Keratinocyte (primary cell): ENCODE measurements at regions not wholly inside any gene's neighbourhood (a gene's known extent, or its start where the extent isn't known, plus 50 kb on each side); places are given as distances from the start of the nearest gene placed in this dataset.

Source experiments
- DNase-seq: peaks from one replicate; pipeline ENCODE4 v3.0.0-alpha.2; 2011; ENCODE audit warnings: low read depth, missing footprints, low spot score
- FAIRE-seq: peaks from 2 replicates; lab custom pipeline; 2011; peaks lifted over from hg19 to GRCh38; lab: Jason Lieb, UNC
- H2AFZ ChIP-seq: 2 replicates; pipeline ENCODE4 v1.6.0; 2012; ENCODE audit warnings: low read length, control low read depth, inconsistent platforms; ENCODE audit not compliant: control insufficient read depth
- H3K27ac ChIP-seq: 2 replicates; pipeline ENCODE4 v1.5.1; 2011; ENCODE audit warnings: low read length; ENCODE audit not compliant: control insufficient read depth, insufficient read depth
- H3K27me3 ChIP-seq: 3 replicates; pipeline ENCODE4 v1.6.0; 2011; ENCODE audit warnings: low read length; ENCODE audit not compliant: control insufficient read depth, insufficient read depth; ENCODE audit errors: extremely low read depth
- H3K36me3 ChIP-seq, 2 experiments: 2 replicates in 1 of 2; 3 replicates in 1 of 2; pipeline ENCODE4 v1.5.1; 2011; ENCODE audit warnings: low read length in 2 of 2, mild to moderate bottlenecking in 1 of 2; ENCODE audit not compliant: control insufficient read depth in 2 of 2, insufficient read depth in 2 of 2; ENCODE audit errors: extremely low read depth in 1 of 2
- H3K4me1 ChIP-seq: 3 replicates; pipeline ENCODE4 v1.5.1; 2011; ENCODE audit warnings: low read length; ENCODE audit not compliant: control insufficient read depth, insufficient read depth; ENCODE audit errors: extremely low read depth
- H3K4me2 ChIP-seq: 3 replicates; pipeline ENCODE4 v1.6.0; 2011; ENCODE audit warnings: low read depth, low read length; ENCODE audit not compliant: control insufficient read depth, insufficient read depth; ENCODE audit errors: extremely low read depth
- H3K4me3 ChIP-seq, 3 experiments: fragments of 200-600 bp in 1 of 3; sonication (generic) in 1 of 3; 2 replicates in 2 of 3; 3 replicates in 1 of 3; pipeline ENCODE4 v1.5.1; 2011 to 2016; ENCODE audit warnings: low read length in 3 of 3, mild to moderate bottlenecking in 3 of 3, control low read depth in 2 of 3, inconsistent platforms in 1 of 3, low read depth in 1 of 3, mixed read lengths in 1 of 3, mixed run types in 1 of 3, moderate library complexity in 1 of 3; ENCODE audit not compliant: control insufficient read depth in 2 of 3, insufficient read depth in 2 of 3; ENCODE audit errors: extremely low read depth in 1 of 3
- H3K79me2 ChIP-seq: 2 replicates; pipeline ENCODE4 v1.6.0; 2012; ENCODE audit warnings: low read length; ENCODE audit not compliant: control insufficient read depth, insufficient read depth
- H3K9ac ChIP-seq: 3 replicates; pipeline ENCODE4 v1.6.0; 2011; ENCODE audit warnings: low read length; ENCODE audit not compliant: control insufficient read depth, insufficient read depth; ENCODE audit errors: extremely low read depth
- H3K9me1 ChIP-seq: 3 replicates; pipeline ENCODE4 v1.6.0; 2011; ENCODE audit warnings: low read length; ENCODE audit not compliant: control insufficient read depth, insufficient read depth; ENCODE audit errors: extremely low read depth
- H3K9me3 ChIP-seq: 2 replicates; pipeline ENCODE4 v1.5.1; 2012; ENCODE audit warnings: low read depth, low read length; ENCODE audit not compliant: control insufficient read depth
- H4K20me1 ChIP-seq: 3 replicates; pipeline ENCODE4 v1.6.0; 2011; ENCODE audit warnings: low read length; ENCODE audit not compliant: control insufficient read depth, insufficient read depth; ENCODE audit errors: extremely low read depth
- EZH2 ChIP-seq: IDR thresholded peaks from one replicate; pipeline ENCODE4 v1.6.1; 2012; ENCODE audit warnings: inconsistent platforms, mild to moderate bottlenecking, low read length, moderate library complexity
- dilution Hi-C: fragments of 300-500 bp; cut with MboI; formaldehyde crosslinking; loops from one replicate; pipeline ENCODE4 v1.7.0; 2020; ENCODE audit warnings: low sequenced_read_pairs; ENCODE audit not compliant: extremely low pct_ligation_motif_present
- TF ChIP-seq, protein P1 (sequence below), 3 experiments: IDR thresholded peaks in 1 of 3; conservative IDR thresholded peaks in 1 of 3; optimal IDR thresholded peaks in 1 of 3; 2 replicates in 2 of 3; 3 replicates in 1 of 3; pipeline versions ENCODE3 to v1.5.1; 2011; ENCODE audit warnings: low read length in 3 of 3, mild to moderate bottlenecking in 3 of 3, moderate library complexity in 2 of 3, control low read depth in 1 of 3, inconsistent platforms in 1 of 3; ENCODE audit not compliant: insufficient read depth in 2 of 3; ENCODE audit errors: extremely low read depth in 1 of 3

DNA sequence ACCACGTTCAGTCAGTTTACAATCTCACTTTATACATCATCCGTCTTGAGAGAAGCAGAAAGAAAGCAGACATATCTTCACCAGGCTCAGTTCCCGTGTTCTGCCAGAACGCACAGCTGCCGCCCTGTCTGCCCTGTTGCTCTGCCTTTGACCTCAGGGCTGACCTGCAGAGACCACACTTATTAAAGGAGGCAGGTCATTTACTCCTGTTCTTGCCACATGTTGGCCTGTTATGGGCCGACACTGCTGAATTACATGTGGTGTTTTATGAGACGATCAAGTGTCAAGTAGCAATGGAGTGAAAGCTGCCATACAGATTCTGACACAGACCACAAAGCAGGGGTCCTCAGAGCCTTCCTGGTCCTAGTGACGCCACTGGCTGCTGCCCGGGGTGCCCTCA, 232.2 kb downstream of the TTC32 start:
- no peak overlapping the region for H3K9ac ChIP-seq
- no peaks in the 10 kb centered on the region for H3K9me3 ChIP-seq
- H3K4me3 ChIP-seq, result no peak overlapping the region
- H3K9me1 ChIP-seq, result no peaks in the 10 kb centered on the region
- H3K36me3 ChIP-seq, result no peaks in the 10 kb centered on the region
- dilution Hi-C loops, result no loop called here
- H3K27ac ChIP-seq, result no peak overlapping the region
- DNase-seq (no peak), FAIRE-seq (no peak)
- H4K20me1 ChIP-seq, result no peaks in the 10 kb centered on the region
- no peak overlapping the region for H3K4me2 ChIP-seq
- no peak overlapping the region for H2AFZ ChIP-seq
- no peaks in the 10 kb centered on the region for H3K27me3 ChIP-seq
- no peaks in the 10 kb centered on the region for H3K4me1 ChIP-seq
- H3K79me2 ChIP-seq, result no peaks in the 10 kb centered on the region
- TF ChIP-seq, protein P1, sequence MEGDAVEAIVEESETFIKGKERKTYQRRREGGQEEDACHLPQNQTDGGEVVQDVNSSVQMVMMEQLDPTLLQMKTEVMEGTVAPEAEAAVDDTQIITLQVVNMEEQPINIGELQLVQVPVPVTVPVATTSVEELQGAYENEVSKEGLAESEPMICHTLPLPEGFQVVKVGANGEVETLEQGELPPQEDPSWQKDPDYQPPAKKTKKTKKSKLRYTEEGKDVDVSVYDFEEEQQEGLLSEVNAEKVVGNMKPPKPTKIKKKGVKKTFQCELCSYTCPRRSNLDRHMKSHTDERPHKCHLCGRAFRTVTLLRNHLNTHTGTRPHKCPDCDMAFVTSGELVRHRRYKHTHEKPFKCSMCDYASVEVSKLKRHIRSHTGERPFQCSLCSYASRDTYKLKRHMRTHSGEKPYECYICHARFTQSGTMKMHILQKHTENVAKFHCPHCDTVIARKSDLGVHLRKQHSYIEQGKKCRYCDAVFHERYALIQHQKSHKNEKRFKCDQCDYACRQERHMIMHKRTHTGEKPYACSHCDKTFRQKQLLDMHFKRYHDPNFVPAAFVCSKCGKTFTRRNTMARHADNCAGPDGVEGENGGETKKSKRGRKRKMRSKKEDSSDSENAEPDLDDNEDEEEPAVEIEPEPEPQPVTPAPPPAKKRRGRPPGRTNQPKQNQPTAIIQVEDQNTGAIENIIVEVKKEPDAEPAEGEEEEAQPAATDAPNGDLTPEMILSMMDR (optimal IDR thresholded peaks at IDR 0.05 in 1 of 3, IDR thresholded peaks at IDR 0.05 in 1 of 3, conservative IDR thresholded peaks at IDR 0.05 in 1 of 3; ENCODE audit: extremely low read depth in 1 of 3, insufficient read depth in 2 of 3, low read length in 3 of 3), result no peak
- TF ChIP-seq EZH2, result no peak

DNA sequence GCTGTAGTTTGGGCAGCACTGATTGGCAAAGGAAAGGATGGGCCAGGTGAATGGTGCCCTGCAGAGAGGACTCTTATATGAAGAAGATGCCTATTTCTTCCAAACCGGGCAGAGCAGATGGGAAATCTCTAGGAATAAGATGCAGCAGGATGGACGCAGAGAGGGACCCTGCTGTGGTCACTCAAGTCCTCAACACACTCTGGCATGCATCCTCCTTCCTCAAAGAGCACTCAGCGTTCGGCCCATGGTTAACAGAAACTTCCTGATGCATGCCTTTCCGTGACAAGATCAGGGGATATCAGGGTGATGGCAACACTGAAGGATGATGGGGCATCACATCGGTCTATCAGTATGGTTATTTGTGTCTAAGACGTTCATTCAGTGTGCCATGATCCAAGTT, 232.7 kb downstream of the TTC32 start:
- Histone ChIP-seq H2AFZ (no peak overlapping the region), H3K4me1 (no peaks in the 10 kb centered on the region), H3K79me2 (no peaks in the 10 kb centered on the region), H3K4me2 (no peak overlapping the region), H3K9me3 (no peaks in the 10 kb centered on the region), H3K9ac (no peak overlapping the region), H3K36me3 (no peaks in the 10 kb centered on the region), H3K9me1 (no peaks in the 10 kb centered on the region), H3K27me3 (no peaks in the 10 kb centered on the region), H3K4me3 (no peak overlapping the region), H4K20me1 (no peaks in the 10 kb centered on the region), H3K27ac (no peak overlapping the region)
- DNase-seq (no peak), FAIRE-seq (no peak)
- TF ChIP-seq, protein P1 (optimal IDR thresholded peaks at IDR 0.05 in 1 of 3, IDR thresholded peaks at IDR 0.05 in 1 of 3, conservative IDR thresholded peaks at IDR 0.05 in 1 of 3; ENCODE audit: extremely low read depth in 1 of 3, insufficient read depth in 2 of 3, low read length in 3 of 3), result no peak
- TF ChIP-seq EZH2, result no peak
- dilution Hi-C loops, result no loop called here
